T-cell (primary cell): ENCODE measurements at regions not wholly inside any gene's neighbourhood (a gene's known extent, or its start where the extent isn't known, plus 50 kb on each side); places are given as distances from the start of the nearest gene placed in this dataset.

Experiments used
- ATAC-seq, 4 experiments: fragments of 200-7000 bp in 3 of 4; fragments of 150-1000 bp in 1 of 4; cut with Tn5 transposase; replicated peaks in 1 of 4; 1 replicate in 3 of 4; 2 replicates in 1 of 4; pipeline ENCODE4 v1.10.0; 2021; ENCODE audit warnings: moderate library complexity in 3 of 4, mild to moderate bottlenecking in 2 of 4, moderate number of reproducible peaks in 1 of 4
- CTCF ChIA-PET, 2 donors: fragments of 300-600 bp; sonication (Branson Sonifier 250); formaldehyde crosslinking; loops; one replicate each; lab custom pipeline; 2022; ENCODE audit warnings: antibody characterized with exemption in 2 of 2; lab: Charles Lee
- POLR2A ChIA-PET, 2 donors: fragments of 300-600 bp; sonication (Branson Sonifier 250); formaldehyde crosslinking; loops; one replicate each; lab custom pipeline; 2022; ENCODE audit warnings: antibody characterized with exemption in 2 of 2; lab: Charles Lee
- DNase-seq, 35 experiments: peaks; one replicate each; pipeline versions ENCODE4 v3.0.0 to v3.0.0-alpha.2; 2013 to 2023
- H3K27ac ChIP-seq: one replicate; pipeline ENCODE4 v1.5.1; 2013; ENCODE audit warnings: low read length
- H3K27me3 ChIP-seq, 2 experiments: replicated peaks in 1 of 2; 1 replicate in 1 of 2; 2 replicates in 1 of 2; pipeline versions ENCODE4 v1.6.1 to v1.7.0; 2013; ENCODE audit warnings: low read length in 1 of 2, mixed read lengths in 1 of 2; ENCODE audit not compliant: control insufficient read depth in 2 of 2, insufficient read depth in 2 of 2; ENCODE audit errors: extremely low read depth in 1 of 2
- H3K36me3 ChIP-seq, 2 donors: 1 replicate in 1 of 2; 2 replicates in 1 of 2; pipeline versions ENCODE4 v1.6.1 to v1.7.0; 2013; ENCODE audit warnings: low read length in 1 of 2; ENCODE audit not compliant: control insufficient read depth in 2 of 2, insufficient read depth in 1 of 2; ENCODE audit errors: extremely low read depth in 1 of 2
- H3K4me1 ChIP-seq, 2 experiments: 1 replicate in 1 of 2; 2 replicates in 1 of 2; pipeline versions ENCODE4 v1.6.1 to v1.7.0; 2013; ENCODE audit warnings: low read length in 2 of 2, mixed read lengths in 1 of 2; ENCODE audit not compliant: insufficient read depth in 2 of 2, control insufficient read depth in 1 of 2; ENCODE audit errors: extremely low read depth in 1 of 2
- H3K4me3 ChIP-seq, 2 donors: 1 replicate in 1 of 2; 2 replicates in 1 of 2; pipeline versions ENCODE4 v1.5.1 to v1.7.0; 2013; ENCODE audit warnings: mild to moderate bottlenecking in 2 of 2, low read length in 1 of 2, moderate library complexity in 1 of 2; ENCODE audit not compliant: control insufficient read depth in 1 of 2; ENCODE audit errors: extremely low read depth in 1 of 2
- H3K9me3 ChIP-seq: 2 replicates; pipeline ENCODE4 v1.7.0; 2013
- H3K27ac Mint-ChIP-seq, 2 donors: one replicate each; pipeline ENCODE4 v1.8.0; 2020 to 2021; ENCODE audit warnings: mild to moderate bottlenecking in 2 of 2, mixed read lengths in 2 of 2
- H3K27me3 Mint-ChIP-seq, 2 donors: one replicate each; pipeline ENCODE4 v1.8.0; 2021 to 2022; ENCODE audit warnings: mixed read lengths in 2 of 2
- H3K36me3 Mint-ChIP-seq: one replicate; pipeline ENCODE4 v1.8.0; 2021; ENCODE audit warnings: mixed read lengths
- H3K4me1 Mint-ChIP-seq, 3 donors: one replicate each; pipeline ENCODE4 v1.8.0; 2020 to 2022; ENCODE audit warnings: mixed read lengths in 3 of 3, mild to moderate bottlenecking in 1 of 3
- H3K4me3 Mint-ChIP-seq, 3 donors: one replicate each; pipeline ENCODE4 v1.8.0; 2020 to 2022; ENCODE audit warnings: mild to moderate bottlenecking in 3 of 3, mixed read lengths in 3 of 3, moderate library complexity in 3 of 3
- H3K9me3 Mint-ChIP-seq, 3 donors: one replicate each; pipeline ENCODE4 v1.8.0; 2020 to 2022; ENCODE audit warnings: mixed read lengths in 3 of 3
- WGBS: methylation state at CpG from one replicate; pipeline ENCODE4 v1.1.5; 2013; ENCODE audit warnings: missing lambda C conversion rate; ENCODE audit not compliant: insufficient coverage; 5-methylcytosine and 5-hydroxymethylcytosine counted together

- H3K9me3 Mint-ChIP-seq, result peaks cover 0 to 4% (median 0%) of the 10 kb centered on the region in 3 donors
- DNase-seq (no peak), ATAC-seq (no peak)
- H3K4me1 ChIP-seq, result no peaks in the 10 kb centered on the region
- H3K27ac Mint-ChIP-seq, result no peak overlapping the region
- H3K36me3 Mint-ChIP-seq, result no peaks in the 10 kb centered on the region
- H3K4me1 Mint-ChIP-seq, result no peaks in the 10 kb centered on the region
- WGBS, result no CpG with 5 or more reads among the region's 2 CpGs
- POLR2A ChIA-PET, result no interaction called here
- H3K27ac ChIP-seq, result no peak overlapping the region
- CTCF ChIA-PET, result no interaction called here
- no peaks in the 10 kb centered on the region for H3K27me3 ChIP-seq
- no peak overlapping the region for H3K4me3 Mint-ChIP-seq
- H3K4me3 ChIP-seq, result no peak overlapping the region
- no peaks in the 10 kb centered on the region for H3K36me3 ChIP-seq
- H3K9me3 ChIP-seq, result no peaks in the 10 kb centered on the region
- H3K27me3 Mint-ChIP-seq, result no peaks in the 10 kb centered on the region
Measured at GRCh38 chr13:90954605-90955195, 392.8 kb upstream of the MIR17HG start.

GRCh38 chr13:90956031-90956430 lies 391.5 kb upstream of the MIR17HG start:
- Mint-ChIP-seq H3K27ac (no peak overlapping the region), H3K27me3 (no peaks in the 10 kb centered on the region), H3K4me3 (no peak overlapping the region), H3K36me3 (no peaks in the 10 kb centered on the region), H3K4me1 (no peaks in the 10 kb centered on the region), H3K9me3 (peaks cover 0 to 4% (median 0%) of the 10 kb centered on the region in 3 donors)
- no peak for DNase-seq
- H3K4me1 ChIP-seq, result no peaks in the 10 kb centered on the region
- no peak for ATAC-seq
- POLR2A ChIA-PET, result no interaction called here
- no CpG with 5 or more reads among the region's 1 CpG for WGBS
- no peak overlapping the region for H3K4me3 ChIP-seq
- no peaks in the 10 kb centered on the region for H3K36me3 ChIP-seq
- no peak overlapping the region for H3K27ac ChIP-seq
- no peaks in the 10 kb centered on the region for H3K9me3 ChIP-seq
- no peaks in the 10 kb centered on the region for H3K27me3 ChIP-seq
- CTCF ChIA-PET, result no interaction called here

- Mint-ChIP-seq H3K27me3 (no peaks in the 10 kb centered on the region), H3K4me1 (no peaks in the 10 kb centered on the region), H3K9me3 (peaks cover 3 to 8% (median 3%) of the 10 kb centered on the region in 3 donors), H3K27ac (no peak overlapping the region), H3K36me3 (no peaks in the 10 kb centered on the region), H3K4me3 (no peak overlapping the region)
- DNase-seq (no peak), ATAC-seq (no peak)
- ChIA-PET CTCF (no interaction called here), POLR2A (no interaction called here)
- no peak overlapping the region for H3K4me3 ChIP-seq
- H3K36me3 ChIP-seq, result no peaks in the 10 kb centered on the region
- H3K4me1 ChIP-seq, result no peaks in the 10 kb centered on the region
- H3K27ac ChIP-seq, result no peak overlapping the region
- H3K9me3 ChIP-seq, result no peaks in the 10 kb centered on the region
- no peaks in the 10 kb centered on the region for H3K27me3 ChIP-seq
- WGBS, result no CpG with 5 or more reads among the region's 2 CpGs
Measured at GRCh38 chr13:90958866-90959265, 388.6 kb upstream of the MIR17HG start.

GRCh38 chr13:90968166-90968904 lies 379.2 kb upstream of the MIR17HG start:
- no CpG with 5 or more reads among the region's 2 CpGs for WGBS
- no peaks in the 10 kb centered on the region for H3K27me3 Mint-ChIP-seq
- no peaks in the 10 kb centered on the region for H3K36me3 Mint-ChIP-seq
- H3K4me3 Mint-ChIP-seq, result no peak overlapping the region
- DNase-seq (no peak), ATAC-seq (no peak)
- Histone ChIP-seq H3K27ac (no peak overlapping the region), H3K36me3 (no peaks in the 10 kb centered on the region), H3K4me3 (no peak overlapping the region), H3K27me3 (no peaks in the 10 kb centered on the region), H3K9me3 (no peaks in the 10 kb centered on the region), H3K4me1 (no peaks in the 10 kb centered on the region)
- peaks cover 10 to 22% (median 15%) of the 10 kb centered on the region in 3 donors for H3K9me3 Mint-ChIP-seq
- H3K27ac Mint-ChIP-seq, result no peak overlapping the region
- POLR2A ChIA-PET, result no interaction called here
- CTCF ChIA-PET, result no interaction called here
- H3K4me1 Mint-ChIP-seq, result no peaks in the 10 kb centered on the region

GRCh38 chr13:90974249-90974975 lies 373.1 kb upstream of the MIR17HG start:
- ATAC-seq, result no peak
- Histone ChIP-seq H3K4me1 (no peaks in the 10 kb centered on the region), H3K9me3 (no peaks in the 10 kb centered on the region), H3K4me3 (no peak overlapping the region), H3K36me3 (no peaks in the 10 kb centered on the region), H3K27me3 (no peaks in the 10 kb centered on the region), H3K27ac (no peak overlapping the region)
- 40% methylated on average over 2 of the region's 3 CpGs for WGBS
- peaks cover 6 to 17% (median 13%) of the 10 kb centered on the region in 3 donors for H3K9me3 Mint-ChIP-seq
- no peak overlapping the region for H3K4me3 Mint-ChIP-seq
- no peak overlapping the region for H3K27ac Mint-ChIP-seq
- CTCF ChIA-PET, result no interaction called here
- H3K36me3 Mint-ChIP-seq, result no peaks in the 10 kb centered on the region
- H3K4me1 Mint-ChIP-seq, result no peaks in the 10 kb centered on the region
- DNase-seq, result no peak
- H3K27me3 Mint-ChIP-seq, result no peaks in the 10 kb centered on the region
- POLR2A ChIA-PET, result no interaction called here

GRCh38 chr13:90979059-90979458 lies 368.4 kb upstream of the MIR17HG start:
- no peaks in the 10 kb centered on the region for H3K36me3 ChIP-seq
- no peaks in the 10 kb centered on the region for H3K9me3 ChIP-seq
- POLR2A ChIA-PET, result no interaction called here
- no peak overlapping the region for H3K4me3 ChIP-seq
- no peaks in the 10 kb centered on the region for H3K27me3 Mint-ChIP-seq
- ATAC-seq, result no peak
- no peaks in the 10 kb centered on the region for H3K4me1 ChIP-seq
- no peak overlapping the region for H3K27ac ChIP-seq
- H3K4me1 Mint-ChIP-seq, result no peaks in the 10 kb centered on the region
- H3K27me3 ChIP-seq, result no peaks in the 10 kb centered on the region
- no peaks in the 10 kb centered on the region for H3K36me3 Mint-ChIP-seq
- no peak overlapping the region for H3K4me3 Mint-ChIP-seq
- 100% methylated on average over 1 of the region's 3 CpGs for WGBS
- CTCF ChIA-PET, result no interaction called here
- no peak for DNase-seq
- H3K27ac Mint-ChIP-seq, result no peak overlapping the region
- peaks cover 2 to 19% (median 10%) of the 10 kb centered on the region in 3 donors for H3K9me3 Mint-ChIP-seq
